Keratinocyte (primary cell): ENCODE measurements at regions not wholly inside any gene's neighbourhood (a gene's known extent, or its start where the extent isn't known, plus 50 kb on each side); places are given as distances from the start of the nearest gene placed in this dataset.
"Not testable (repeated sequence)": the region's sequence is repeated elsewhere in the genome, so short reads cannot be mapped to it uniquely, and the experiment has no call there.

Experiments used
- DNase-seq: peaks from one replicate; pipeline ENCODE4 v3.0.0-alpha.2; 2011; ENCODE audit warnings: low read depth, missing footprints, low spot score
- FAIRE-seq: peaks from 2 replicates; lab custom pipeline; 2011; peaks lifted over from hg19 to GRCh38; lab: Jason Lieb, UNC
- H2AFZ ChIP-seq: 2 replicates; pipeline ENCODE4 v1.6.0; 2012; ENCODE audit warnings: low read length, control low read depth, inconsistent platforms; ENCODE audit not compliant: control insufficient read depth
- H3K27ac ChIP-seq: 2 replicates; pipeline ENCODE4 v1.5.1; 2011; ENCODE audit warnings: low read length; ENCODE audit not compliant: control insufficient read depth, insufficient read depth
- H3K27me3 ChIP-seq: 3 replicates; pipeline ENCODE4 v1.6.0; 2011; ENCODE audit warnings: low read length; ENCODE audit not compliant: control insufficient read depth, insufficient read depth; ENCODE audit errors: extremely low read depth
- H3K36me3 ChIP-seq, 2 experiments: 2 replicates in 1 of 2; 3 replicates in 1 of 2; pipeline ENCODE4 v1.5.1; 2011; ENCODE audit warnings: low read length in 2 of 2, mild to moderate bottlenecking in 1 of 2; ENCODE audit not compliant: control insufficient read depth in 2 of 2, insufficient read depth in 2 of 2; ENCODE audit errors: extremely low read depth in 1 of 2
- H3K4me1 ChIP-seq: 3 replicates; pipeline ENCODE4 v1.5.1; 2011; ENCODE audit warnings: low read length; ENCODE audit not compliant: control insufficient read depth, insufficient read depth; ENCODE audit errors: extremely low read depth
- H3K4me2 ChIP-seq: 3 replicates; pipeline ENCODE4 v1.6.0; 2011; ENCODE audit warnings: low read depth, low read length; ENCODE audit not compliant: control insufficient read depth, insufficient read depth; ENCODE audit errors: extremely low read depth
- H3K4me3 ChIP-seq, 3 experiments: fragments of 200-600 bp in 1 of 3; sonication (generic) in 1 of 3; 2 replicates in 2 of 3; 3 replicates in 1 of 3; pipeline ENCODE4 v1.5.1; 2011 to 2016; ENCODE audit warnings: low read length in 3 of 3, mild to moderate bottlenecking in 3 of 3, control low read depth in 2 of 3, inconsistent platforms in 1 of 3, low read depth in 1 of 3, mixed read lengths in 1 of 3, mixed run types in 1 of 3, moderate library complexity in 1 of 3; ENCODE audit not compliant: control insufficient read depth in 2 of 3, insufficient read depth in 2 of 3; ENCODE audit errors: extremely low read depth in 1 of 3
- H3K79me2 ChIP-seq: 2 replicates; pipeline ENCODE4 v1.6.0; 2012; ENCODE audit warnings: low read length; ENCODE audit not compliant: control insufficient read depth, insufficient read depth
- H3K9ac ChIP-seq: 3 replicates; pipeline ENCODE4 v1.6.0; 2011; ENCODE audit warnings: low read length; ENCODE audit not compliant: control insufficient read depth, insufficient read depth; ENCODE audit errors: extremely low read depth
- H3K9me1 ChIP-seq: 3 replicates; pipeline ENCODE4 v1.6.0; 2011; ENCODE audit warnings: low read length; ENCODE audit not compliant: control insufficient read depth, insufficient read depth; ENCODE audit errors: extremely low read depth
- H3K9me3 ChIP-seq: 2 replicates; pipeline ENCODE4 v1.5.1; 2012; ENCODE audit warnings: low read depth, low read length; ENCODE audit not compliant: control insufficient read depth
- H4K20me1 ChIP-seq: 3 replicates; pipeline ENCODE4 v1.6.0; 2011; ENCODE audit warnings: low read length; ENCODE audit not compliant: control insufficient read depth, insufficient read depth; ENCODE audit errors: extremely low read depth
- CTCF ChIP-seq, 3 experiments: IDR thresholded peaks in 1 of 3; conservative IDR thresholded peaks in 1 of 3; optimal IDR thresholded peaks in 1 of 3; 2 replicates in 2 of 3; 3 replicates in 1 of 3; pipeline versions ENCODE3 to v1.5.1; 2011; ENCODE audit warnings: low read length in 3 of 3, mild to moderate bottlenecking in 3 of 3, moderate library complexity in 2 of 3, control low read depth in 1 of 3, inconsistent platforms in 1 of 3; ENCODE audit not compliant: insufficient read depth in 2 of 3; ENCODE audit errors: extremely low read depth in 1 of 3
- EZH2 ChIP-seq: IDR thresholded peaks from one replicate; pipeline ENCODE4 v1.6.1; 2012; ENCODE audit warnings: inconsistent platforms, mild to moderate bottlenecking, low read length, moderate library complexity
- dilution Hi-C: fragments of 300-500 bp; cut with MboI; formaldehyde crosslinking; loops from one replicate; pipeline ENCODE4 v1.7.0; 2020; ENCODE audit warnings: low sequenced_read_pairs; ENCODE audit not compliant: extremely low pct_ligation_motif_present

- TF ChIP-seq CTCF (optimal IDR thresholded peaks at IDR 0.05 in 1 of 3, IDR thresholded peaks at IDR 0.05 in 1 of 3, conservative IDR thresholded peaks at IDR 0.05 in 1 of 3; ENCODE audit: extremely low read depth in 1 of 3, insufficient read depth in 2 of 3, low read length in 3 of 3) (no peak), EZH2 (no peak)
- H3K4me3 ChIP-seq: no peak overlapping the region
- DNase-seq (no peak), FAIRE-seq (no peak)
- no peaks in the 10 kb centered on the region for H3K27me3 ChIP-seq
- no peaks in the 10 kb centered on the region for H3K4me1 ChIP-seq
- dilution Hi-C loops: no loop called here
- no peak overlapping the region for H3K4me2 ChIP-seq
- H3K9ac ChIP-seq: no peak overlapping the region
- no peaks in the 10 kb centered on the region for H3K36me3 ChIP-seq
- H3K9me3 ChIP-seq: no peaks in the 10 kb centered on the region
- H3K79me2 ChIP-seq: no peaks in the 10 kb centered on the region
- H2AFZ ChIP-seq: no peak overlapping the region
- no peak overlapping the region for H3K27ac ChIP-seq
- H3K9me1 ChIP-seq: no peaks in the 10 kb centered on the region
- no peaks in the 10 kb centered on the region for H4K20me1 ChIP-seq
Observed at GRCh38 chr1:56094168-56094567, 485.2 kb downstream of the PLPP3 start.

GRCh38 chr1:56092684-56093570 is 486.4 kb downstream of the PLPP3 start:
- H3K4me3 ChIP-seq: no peak overlapping the region
- H3K79me2 ChIP-seq: no peaks in the 10 kb centered on the region
- TF ChIP-seq CTCF (optimal IDR thresholded peaks at IDR 0.05 in 1 of 3, IDR thresholded peaks at IDR 0.05 in 1 of 3, conservative IDR thresholded peaks at IDR 0.05 in 1 of 3; ENCODE audit: extremely low read depth in 1 of 3, insufficient read depth in 2 of 3, low read length in 3 of 3) (no peak), EZH2 (no peak)
- H3K4me1 ChIP-seq: no peaks in the 10 kb centered on the region
- no peak overlapping the region for H2AFZ ChIP-seq
- H3K9ac ChIP-seq: no peak overlapping the region
- DNase-seq: no peak
- H3K36me3 ChIP-seq: no peaks in the 10 kb centered on the region
- FAIRE-seq: no peak
- H4K20me1 ChIP-seq: no peaks in the 10 kb centered on the region
- no peaks in the 10 kb centered on the region for H3K9me3 ChIP-seq
- no peak overlapping the region for H3K27ac ChIP-seq
- no peak overlapping the region for H3K4me2 ChIP-seq
- H3K27me3 ChIP-seq: no peaks in the 10 kb centered on the region
- dilution Hi-C loops: no loop called here
- no peaks in the 10 kb centered on the region for H3K9me1 ChIP-seq

GRCh38 chr1:56089826-56090225 is 489.5 kb downstream of the PLPP3 start:
- H3K9me1 ChIP-seq, DNase-seq, H3K4me3 ChIP-seq, H3K9ac ChIP-seq, H2AFZ ChIP-seq, FAIRE-seq, H3K4me1 ChIP-seq, H3K27me3 ChIP-seq, dilution Hi-C loops, H3K79me2 ChIP-seq, H4K20me1 ChIP-seq, H3K9me3 ChIP-seq, H3K4me2 ChIP-seq, H3K36me3 ChIP-seq, H3K27ac ChIP-seq: not testable (repeated sequence)
